NCI-H1092 (cell line): ENCODE measurements at regions not wholly inside any gene's neighbourhood (a gene's known extent, or its start where the extent isn't known, plus 50 kb on each side); places are given as distances from the start of the nearest gene placed in this dataset.

Experiments used
- DNase-seq: peaks from one replicate; lab custom pipeline; 2025; lab: John Stamatoyannopoulos, UW

DNA sequence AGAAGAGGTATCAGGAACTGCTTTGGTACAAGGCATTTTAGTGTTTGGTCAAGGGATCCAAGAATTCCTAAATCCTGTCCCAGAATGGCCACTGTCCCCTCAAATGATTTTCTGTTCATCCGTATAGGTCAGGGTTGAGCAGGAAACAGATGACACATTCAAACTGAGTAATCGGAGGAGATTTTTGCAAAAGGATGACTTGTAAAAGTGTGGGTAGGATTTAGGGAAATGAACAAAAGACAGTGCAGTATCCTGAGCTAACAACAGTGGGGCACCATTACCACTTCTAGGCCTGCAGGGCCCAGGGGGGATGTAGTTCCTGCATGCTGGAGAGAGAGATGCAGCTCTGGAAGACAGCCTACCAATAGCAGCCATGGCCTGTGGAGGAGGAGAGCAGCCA is 290.1 kb downstream of the ZSWIM6 start:
- no peak for DNase-seq

- DNase-seq: no peak
Measured at GRCh38 chr5:61623401-61624069, 291.5 kb downstream of the ZSWIM6 start.

- DNase-seq: no peak
Measured at GRCh38 chr5:61624553-61625136, 292.6 kb downstream of the ZSWIM6 start.

GRCh38 chr5:61625137-61625561 is 293.1 kb downstream of the ZSWIM6 start:
- no peak for DNase-seq

DNA sequence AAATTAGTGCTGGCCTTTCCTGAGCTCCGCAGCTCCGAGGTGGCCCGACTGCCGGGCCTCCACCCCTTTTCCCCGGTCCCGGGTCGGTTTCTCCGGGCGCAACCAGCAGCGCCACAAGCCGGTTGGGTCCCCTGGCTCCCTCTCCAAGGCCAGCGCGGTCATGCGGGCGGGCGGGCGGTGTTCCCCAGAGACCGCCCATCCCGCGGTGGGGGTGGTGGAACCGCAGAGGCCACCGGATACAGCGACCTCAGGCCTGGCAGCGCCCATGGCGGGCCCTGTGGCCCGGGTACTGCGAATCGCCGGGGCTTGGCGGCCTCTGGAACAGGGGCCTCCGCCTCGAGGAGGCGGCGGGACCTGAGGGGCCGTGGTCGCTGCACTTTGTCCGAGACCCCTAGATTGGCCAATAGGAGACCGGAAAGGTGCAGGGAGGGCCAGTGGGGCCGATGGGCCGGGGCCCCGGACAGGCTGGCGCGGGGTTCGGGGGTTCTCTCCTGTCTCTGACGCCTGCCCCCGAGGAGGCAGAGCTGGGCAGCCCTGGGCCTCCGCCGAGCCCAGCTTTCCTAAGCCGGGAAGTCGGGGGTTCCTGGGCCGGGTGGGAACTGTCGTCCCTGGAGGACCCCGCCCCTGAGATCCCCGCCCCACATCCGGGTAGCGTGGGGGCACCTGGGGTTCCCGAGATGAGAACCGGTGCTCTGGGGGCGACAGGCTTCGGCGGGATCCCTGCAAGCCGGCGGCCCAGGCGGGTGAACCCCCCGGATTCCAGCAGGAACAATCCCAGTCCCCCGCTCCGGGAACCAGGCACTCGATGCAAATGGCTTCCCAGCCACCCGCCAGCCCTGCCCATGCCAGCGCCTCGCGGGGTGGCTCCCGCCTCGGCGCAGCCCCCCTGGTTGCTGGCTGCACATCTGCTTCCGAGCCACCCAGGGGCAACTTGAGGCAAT is 293.9 kb downstream of the ZSWIM6 start:
- DNase-seq: no peak

GRCh38 chr5:61626639-61627282 is 294.7 kb downstream of the ZSWIM6 start:
- no peak for DNase-seq

DNA sequence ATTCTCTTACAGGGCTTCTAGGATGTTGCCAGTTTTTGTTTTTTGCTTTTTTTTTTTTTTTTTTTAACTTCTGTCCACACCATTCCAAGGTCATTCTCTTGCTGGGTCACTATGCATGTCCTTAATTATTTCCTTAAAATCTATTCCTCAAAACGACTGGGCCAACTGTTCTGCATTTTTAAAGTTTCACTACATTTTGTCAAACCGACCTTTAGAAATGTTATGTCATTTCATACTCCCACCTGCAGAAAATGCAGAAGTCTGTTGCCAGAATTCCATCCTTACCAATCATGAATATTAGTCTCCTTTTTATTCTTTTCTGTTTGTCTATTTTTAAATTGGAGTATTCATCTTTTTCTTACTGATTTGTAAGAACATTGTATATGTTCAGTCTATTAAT is 295.5 kb downstream of the ZSWIM6 start:
- DNase-seq: no peak

- DNase-seq: no peak
Measured at GRCh38 chr5:61630908-61631307, 298.9 kb downstream of the ZSWIM6 start.

DNA sequence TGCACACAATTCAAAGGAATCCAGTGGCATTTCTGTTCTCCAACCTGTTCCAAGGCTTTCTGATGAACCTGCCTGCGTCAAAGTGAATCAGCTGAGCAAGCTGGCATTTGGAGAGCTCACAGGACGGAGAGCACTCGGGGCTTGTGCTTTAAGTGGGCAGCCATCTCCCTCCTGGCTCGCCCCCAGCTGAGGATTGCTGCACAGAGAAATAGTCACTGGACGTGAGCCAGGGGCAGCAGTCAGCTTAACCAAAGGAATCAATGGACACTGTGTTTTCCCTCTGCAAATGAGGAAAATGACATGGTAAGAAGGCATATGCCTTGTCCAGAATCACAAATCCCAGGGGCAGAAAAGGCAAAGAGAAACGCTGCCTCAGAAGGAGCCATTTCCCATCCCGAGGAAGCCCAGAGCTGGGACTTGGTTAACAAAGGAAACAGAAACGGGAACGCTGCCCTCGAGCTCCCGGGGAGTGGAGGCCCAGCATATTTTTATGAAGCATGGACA is 299.4 kb downstream of the ZSWIM6 start:
- peak; percentile 22 for DNase-seq

GRCh38 chr5:61632064-61632463 is 300.0 kb downstream of the ZSWIM6 start:
- no peak for DNase-seq

DNA sequence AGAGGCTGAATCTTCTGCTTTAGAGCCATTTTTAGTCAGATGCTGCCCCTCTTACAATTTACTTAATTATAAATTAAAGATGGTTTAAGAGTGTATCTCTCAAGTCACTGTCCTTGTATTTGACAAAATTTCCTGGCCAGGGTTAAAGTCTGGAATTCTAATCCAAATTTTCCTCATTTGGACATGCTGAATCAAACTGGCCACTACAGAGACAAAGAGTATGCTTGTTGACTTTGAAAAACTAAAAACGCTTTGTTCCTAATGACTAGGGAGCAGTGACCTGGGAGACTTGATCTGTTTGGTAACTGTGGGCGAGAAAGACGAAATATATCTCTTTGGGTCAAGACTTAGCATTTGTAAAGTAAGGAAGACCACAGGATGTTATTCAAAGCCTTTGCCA is 303.2 kb downstream of the ZSWIM6 start:
- DNase-seq: no peak

- DNase-seq: no peak
Measured at GRCh38 chr5:61637566-61637965, 305.5 kb downstream of the ZSWIM6 start.

GRCh38 chr5:61638476-61638875 is 306.4 kb downstream of the ZSWIM6 start:
- DNase-seq: no peak

- no peak for DNase-seq
Measured at GRCh38 chr5:61640179-61641021, 308.3 kb downstream of the ZSWIM6 start.

- no peak for DNase-seq
Measured at GRCh38 chr5:61641748-61642565, 309.9 kb downstream of the ZSWIM6 start.

DNA sequence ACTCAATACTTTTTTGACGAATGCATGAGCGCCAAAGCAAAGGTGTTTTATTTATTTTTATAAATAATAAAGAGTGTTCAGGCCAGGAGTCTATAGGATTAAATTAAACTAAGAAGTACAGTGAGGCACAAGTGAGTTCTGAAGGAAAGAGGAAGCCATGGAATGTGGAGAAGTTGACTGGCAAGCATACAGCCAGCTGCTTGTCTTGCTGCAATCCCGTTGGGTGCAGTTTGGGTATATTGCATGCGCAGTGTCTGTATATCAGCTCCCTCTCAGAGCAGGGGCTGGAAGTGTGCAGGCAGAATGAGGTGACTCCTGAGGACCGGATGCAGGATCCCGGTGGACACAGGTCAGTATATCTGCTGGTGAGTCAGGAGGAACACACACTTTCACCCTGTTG is 315.6 kb downstream of the ZSWIM6 start:
- DNase-seq: no peak

- DNase-seq: no peak
Measured at GRCh38 chr5:61649231-61649630, 317.2 kb downstream of the ZSWIM6 start.

- no peak for DNase-seq
Measured at GRCh38 chr5:61649971-61650370, 317.9 kb downstream of the ZSWIM6 start.

DNA sequence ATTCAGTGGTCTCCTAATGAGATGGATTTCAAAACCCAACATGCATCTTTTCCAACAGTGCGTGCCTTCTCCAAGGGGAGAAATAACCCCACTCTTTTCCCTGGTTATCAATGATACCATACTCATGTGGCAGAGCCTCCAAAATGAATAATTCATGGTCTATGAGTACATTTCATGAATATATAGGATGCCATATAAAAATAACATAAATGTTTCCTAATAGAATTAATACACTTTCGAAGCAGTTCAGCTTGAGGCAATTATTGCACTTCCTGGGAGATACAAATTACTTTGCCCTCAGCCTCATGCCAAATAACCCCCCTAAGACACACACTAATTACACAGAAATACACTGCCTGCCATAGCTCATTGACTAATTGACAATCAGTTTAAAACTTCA is 318.6 kb downstream of the ZSWIM6 start:
- no peak for DNase-seq

DNA sequence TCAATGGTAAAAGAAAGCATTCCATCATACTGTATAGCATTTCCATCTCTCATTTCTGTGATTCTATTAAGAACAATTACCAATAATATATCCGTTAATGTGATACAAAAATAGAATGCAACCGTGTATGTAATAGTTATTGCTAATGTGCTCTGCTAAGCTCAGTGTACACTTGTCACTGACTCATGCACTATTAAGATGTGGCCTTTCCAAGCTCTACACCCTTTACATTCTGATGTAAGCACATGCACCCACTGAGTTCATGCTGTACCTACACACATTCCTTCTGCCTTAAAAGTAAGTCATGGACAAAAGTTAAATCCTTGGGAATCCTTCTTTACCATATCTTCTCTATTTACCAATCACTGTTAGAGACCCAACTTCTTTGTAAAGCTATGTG is 319.1 kb downstream of the ZSWIM6 start:
- DNase-seq: no peak
